HG02642 (cell line): ENCODE measurements at regions not wholly inside any gene's neighbourhood (a gene's known extent, or its start where the extent isn't known, plus 50 kb on each side); places are given as distances from the start of the nearest gene placed in this dataset.

Experiments used
- ATAC-seq: cut with Tn5 transposase; IDR thresholded peaks from one replicate; pipeline ENCODE4 v1.9.1; 2021; ENCODE audit warnings: mild to moderate bottlenecking; ENCODE audit not compliant: unreplicated experiment, poor library complexity

DNA sequence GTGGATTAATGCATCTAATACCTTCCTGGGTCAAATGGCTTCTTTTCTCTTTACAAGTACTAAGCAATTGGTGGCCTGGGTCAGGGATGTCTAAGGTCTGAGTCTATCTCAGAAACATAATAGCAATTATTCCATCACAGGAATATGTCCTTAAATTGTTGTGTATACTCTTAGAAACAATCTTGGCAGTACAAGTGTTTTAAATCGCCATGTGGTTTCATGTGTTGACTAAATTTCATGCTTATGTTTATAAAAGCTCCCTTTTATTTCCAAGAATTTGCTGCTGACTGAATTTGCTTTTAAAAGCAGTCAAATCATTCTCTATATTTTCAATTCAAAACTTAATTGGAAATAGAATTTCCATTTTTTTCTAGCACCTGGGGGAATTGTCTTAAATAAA lies 125.3 kb upstream of the PACRGL start:
- ATAC-seq = no peak

DNA sequence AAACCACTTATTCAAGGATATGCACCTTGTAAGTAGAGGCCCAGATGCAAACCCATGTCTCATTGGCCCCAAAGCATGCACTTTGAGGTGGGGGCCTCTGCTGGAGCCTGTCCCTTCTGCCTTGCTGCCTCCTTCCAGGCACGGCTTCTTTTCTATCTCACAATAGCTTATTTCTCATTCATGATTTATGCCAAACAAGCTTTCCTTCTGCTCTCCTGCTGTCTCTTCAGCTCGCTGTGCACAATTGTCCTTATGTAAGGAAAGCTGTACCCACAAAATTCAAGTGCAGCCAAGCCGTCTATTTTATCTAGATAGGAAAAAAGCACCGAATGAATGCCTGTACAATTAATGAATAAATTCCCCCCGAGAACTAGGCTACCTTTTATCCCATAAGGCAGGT lies 124.8 kb upstream of the PACRGL start:
- ATAC-seq = no peak

DNA sequence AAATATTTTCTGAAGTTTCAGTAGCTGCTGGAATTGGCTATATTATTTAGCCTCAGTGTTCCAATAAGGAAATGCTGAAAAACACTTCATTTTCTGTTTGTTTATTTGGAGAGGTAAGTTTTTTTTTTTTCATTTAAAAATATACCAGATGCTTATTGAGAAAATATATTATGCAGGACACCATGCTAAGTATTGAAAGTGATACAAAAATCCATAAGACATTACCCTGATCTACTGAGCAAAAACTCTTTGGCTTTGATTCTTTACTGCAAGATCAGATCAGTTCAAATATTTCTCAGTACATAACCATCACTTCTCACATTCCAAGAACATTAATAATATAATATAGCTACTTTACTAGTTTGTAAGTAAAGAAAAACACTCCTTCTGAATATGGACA lies 123.4 kb upstream of the PACRGL start:
- no peak for ATAC-seq

DNA sequence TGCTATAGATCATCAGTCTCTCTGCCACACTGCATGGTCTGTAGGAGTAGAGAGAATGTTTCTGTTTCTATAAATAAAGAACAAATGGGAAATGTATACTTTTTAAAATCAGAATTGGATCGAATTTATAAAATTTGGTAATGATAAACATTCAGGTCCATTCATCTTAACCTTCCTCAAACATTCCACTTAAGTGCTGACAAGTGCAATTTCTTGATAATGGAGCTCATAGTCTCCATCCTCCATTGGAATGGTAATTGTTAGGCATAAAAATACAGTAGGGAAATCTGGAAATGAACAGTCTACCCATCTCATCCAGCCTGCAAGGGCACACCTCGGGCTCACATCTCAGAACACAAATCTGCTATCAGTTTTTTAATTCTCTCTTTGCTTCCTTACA lies 122.6 kb upstream of the PACRGL start:
- ATAC-seq = no peak

DNA sequence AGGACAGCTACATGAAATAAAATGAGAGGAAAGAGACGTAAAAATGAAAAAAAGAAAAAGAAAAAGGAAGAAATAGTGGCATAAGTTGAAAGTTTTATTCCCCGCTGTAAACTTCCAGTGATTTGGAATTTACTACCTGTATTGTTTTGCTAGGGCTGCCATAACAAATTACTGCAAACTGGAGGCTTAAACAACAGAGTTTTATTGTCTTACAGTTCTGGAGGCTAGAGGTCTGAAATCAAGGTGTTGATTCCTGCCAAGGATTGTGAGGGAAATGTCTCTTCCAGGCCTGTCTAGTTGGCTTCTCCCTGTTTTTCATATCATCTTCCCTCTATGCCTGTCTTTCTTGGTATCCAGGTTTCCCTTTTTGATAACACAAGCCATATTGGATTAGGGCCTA lies 119.4 kb upstream of the PACRGL start:
- no peak for ATAC-seq

DNA sequence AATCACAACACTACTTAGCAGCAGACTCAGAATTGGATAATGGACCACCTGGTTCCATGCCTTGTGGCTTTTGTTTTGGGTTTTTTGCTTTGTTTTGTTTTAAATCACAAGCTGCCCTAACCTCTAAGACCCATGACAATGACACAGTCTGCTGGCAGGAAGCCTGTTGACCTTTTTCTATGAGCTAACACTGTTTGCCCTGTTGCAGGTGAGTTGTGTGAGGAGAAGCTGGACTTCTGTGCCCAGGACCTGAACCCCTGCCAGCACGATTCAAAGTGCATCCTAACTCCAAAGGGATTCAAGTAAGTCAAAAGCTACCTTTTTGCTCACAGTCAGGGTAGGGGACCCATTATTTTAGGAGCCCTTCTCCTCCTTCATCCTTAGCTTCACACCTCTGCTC lies 110.8 kb upstream of the PACRGL start:
- ATAC-seq = no peak

DNA sequence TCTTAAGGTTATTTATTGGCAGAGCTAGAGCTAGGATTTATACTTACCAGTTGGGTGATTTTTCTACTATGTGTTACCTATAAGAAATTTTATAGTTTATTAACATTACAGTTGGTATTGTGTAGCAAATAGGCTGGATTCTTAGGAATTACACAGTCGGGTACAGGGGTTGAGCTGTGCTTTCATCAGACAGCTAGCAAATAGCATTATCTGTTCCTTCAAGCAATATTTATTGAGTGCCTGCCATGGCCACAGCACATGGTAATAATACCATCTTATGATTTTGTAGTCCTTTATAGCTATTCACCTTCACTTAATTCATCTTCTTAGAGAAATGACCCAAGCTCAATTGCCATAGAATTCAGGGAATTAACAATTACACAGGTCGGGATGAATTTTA lies 109.4 kb upstream of the PACRGL start:
- no peak for ATAC-seq

DNA sequence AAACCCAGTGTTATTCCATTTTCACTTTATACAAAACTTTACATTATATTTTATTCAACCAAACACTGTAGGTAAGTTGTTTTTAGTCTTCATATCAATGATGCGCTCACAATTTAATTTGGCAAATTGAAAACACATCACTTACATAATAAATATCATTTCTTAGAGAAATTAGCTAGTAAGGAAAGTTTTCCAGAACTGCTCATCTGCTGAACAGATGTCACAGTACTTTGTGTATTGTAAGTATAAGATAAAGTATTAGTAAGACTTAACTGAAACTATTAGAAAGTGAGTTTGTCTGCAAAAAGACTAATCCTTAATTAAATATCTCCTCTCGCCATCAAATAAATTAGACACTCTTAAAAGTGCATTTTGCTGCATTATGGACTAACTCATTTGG lies 108.7 kb upstream of the PACRGL start:
- ATAC-seq = no peak

DNA sequence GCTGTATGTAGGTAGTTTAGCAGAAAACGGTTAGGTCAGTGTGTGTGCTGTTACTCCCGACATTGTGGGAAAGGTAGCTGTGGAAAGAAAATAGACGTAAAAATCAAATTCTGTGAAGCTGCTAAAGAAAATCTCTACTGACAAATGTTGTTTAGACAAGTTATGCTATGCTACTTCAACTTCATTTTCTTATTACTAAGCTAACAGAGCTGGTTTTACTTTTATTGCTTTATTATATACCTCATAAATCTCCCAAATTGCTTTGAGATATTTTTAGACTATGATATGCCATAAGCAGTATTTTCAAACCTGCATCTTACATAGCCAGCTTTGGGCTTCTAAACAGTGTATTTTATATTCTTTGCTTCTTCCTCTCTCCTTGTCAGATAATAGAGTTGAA lies 108.2 kb upstream of the PACRGL start:
- ATAC-seq = no peak

DNA sequence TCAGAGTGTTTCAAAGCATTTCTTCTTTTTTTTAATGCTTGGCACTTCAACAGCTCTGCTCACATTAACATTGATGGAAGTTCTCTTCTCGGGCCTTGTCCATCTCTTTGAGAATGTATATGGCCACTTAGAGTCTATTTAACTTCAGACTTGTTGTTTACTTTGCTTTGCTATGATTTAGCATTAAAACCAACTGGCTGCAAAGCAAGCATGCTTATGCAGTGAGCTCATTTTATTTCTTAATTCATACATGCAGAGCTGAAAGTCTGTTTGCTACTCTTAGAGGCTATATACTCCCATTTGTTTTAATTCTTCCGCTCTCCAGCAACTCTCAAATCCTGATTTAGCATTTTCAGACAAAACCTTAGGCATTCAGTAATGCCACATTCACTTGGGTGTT lies 107.6 kb upstream of the PACRGL start:
- no peak for ATAC-seq

DNA sequence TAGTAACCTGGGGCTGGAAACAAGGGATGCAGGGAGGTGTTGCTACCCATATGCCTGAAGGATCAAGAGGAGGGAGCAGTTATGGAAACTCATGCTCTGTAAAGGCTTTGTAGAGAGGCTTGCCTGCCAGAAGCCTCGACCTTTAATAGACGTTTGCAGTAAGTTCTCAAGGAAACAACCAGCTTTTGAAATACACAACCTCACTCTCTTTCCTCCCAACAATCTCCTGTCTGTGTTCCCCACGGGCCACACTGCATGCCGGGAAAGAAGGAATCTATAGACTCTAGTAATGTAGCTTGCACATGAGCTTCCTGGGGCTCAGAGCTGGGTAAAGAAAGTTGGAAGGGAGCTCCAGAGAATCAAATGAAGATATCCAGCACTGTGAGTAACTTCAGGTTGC lies 101.6 kb upstream of the PACRGL start:
- ATAC-seq = no peak

DNA sequence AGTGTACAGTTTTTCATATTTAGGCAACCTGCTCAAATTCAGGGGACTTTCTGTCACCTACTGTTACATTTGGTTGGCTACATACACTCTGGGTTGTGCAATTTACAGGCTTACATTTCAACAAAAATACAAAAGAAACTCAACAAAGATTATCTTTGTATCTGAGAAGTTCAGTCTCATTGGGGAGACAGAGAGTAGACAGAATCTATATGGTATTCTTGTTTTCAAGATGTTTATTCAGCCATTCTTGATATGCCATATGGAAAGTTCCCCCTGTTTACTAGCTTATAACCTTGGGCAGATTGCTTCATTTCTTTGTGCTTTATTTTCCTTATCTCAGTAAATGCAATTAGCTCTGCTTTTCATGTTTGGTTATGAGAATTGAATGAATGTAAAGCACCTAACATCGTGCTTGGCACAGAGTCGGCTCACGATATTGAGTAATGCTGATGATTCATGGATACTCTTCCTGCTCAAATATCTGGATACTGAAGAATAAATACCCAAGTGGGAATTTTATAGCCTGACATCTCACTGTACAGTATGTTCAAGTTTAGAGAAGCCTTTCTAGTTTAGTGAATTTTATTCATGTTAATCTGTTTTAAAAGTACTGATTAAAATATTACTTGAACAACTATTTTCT lies 96.5 kb upstream of the PACRGL start:
- no peak for ATAC-seq

DNA sequence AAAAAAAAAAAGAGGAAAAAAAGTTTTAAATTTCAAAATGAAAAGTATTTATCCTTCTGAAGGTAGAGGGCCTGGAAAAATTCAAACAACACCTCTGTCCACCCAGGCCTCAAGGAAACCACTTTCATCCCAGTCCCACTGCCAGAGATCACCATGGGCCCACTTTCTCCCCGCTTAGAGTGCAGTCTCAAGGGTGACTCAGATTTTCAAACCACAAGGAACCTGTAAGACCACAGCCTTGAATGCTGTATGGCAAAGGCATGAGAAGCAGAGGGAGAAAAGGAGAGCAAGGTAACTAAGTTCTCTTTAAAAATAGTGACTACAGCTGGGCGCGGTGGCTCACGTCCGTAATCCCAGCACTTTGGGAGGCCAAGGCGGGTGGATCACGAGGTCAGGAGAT lies 87.9 kb upstream of the PACRGL start:
- no peak for ATAC-seq

DNA sequence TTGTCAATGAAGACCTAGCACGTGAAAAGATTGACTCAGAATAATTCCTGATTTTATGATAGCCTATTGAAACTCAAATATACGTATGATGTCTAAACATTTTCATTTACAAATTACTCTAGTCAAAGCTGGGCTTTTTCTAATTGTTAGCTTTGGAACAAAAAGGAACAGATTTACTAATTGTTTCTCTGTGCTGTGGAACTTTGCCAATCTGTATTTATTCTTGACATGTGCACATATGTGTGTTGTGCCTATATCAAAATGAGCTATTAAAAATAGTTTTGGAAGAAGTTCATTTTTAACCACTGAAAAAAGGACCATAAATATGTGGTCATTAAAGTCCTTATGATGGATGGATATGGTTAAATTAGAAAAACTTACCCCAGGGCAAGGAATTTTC lies 85.4 kb upstream of the PACRGL start:
- no peak for ATAC-seq

DNA sequence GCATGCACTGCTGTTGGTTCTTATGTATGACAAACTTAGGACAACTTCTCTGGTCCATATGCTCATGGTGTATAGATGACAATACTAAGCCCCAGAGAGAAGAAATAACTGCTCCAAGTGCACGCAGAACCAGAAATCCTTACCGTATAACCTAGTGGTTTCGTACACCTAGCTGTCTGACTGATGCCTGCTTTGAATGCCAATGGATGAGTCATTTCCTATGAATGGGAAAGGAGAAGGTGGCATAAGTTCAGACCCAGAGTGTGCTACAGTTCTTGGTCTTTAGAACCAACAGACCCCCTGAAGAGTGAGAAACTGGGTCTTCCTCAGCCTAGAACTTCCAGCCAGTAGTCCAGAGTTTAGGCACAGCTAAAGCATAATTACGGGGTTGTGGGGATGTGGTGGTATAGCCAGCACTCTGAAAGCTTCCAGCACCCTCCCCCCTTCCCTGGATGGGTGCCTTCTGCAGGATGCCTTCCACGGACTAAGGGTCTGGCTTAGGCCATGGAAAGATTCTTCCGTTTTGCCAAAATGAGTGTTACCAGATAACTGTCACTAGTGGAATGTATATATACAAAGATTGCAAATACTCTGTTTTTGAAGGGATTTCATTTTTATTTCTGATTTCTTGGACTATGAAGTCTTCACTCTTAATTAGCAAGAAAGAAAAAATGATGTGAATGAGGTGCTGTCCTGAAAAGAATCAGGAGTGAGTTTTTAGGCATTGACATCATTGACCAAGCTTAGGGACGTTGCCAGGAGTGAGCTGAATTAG lies 84.6 kb upstream of the PACRGL start:
- no peak for ATAC-seq

DNA sequence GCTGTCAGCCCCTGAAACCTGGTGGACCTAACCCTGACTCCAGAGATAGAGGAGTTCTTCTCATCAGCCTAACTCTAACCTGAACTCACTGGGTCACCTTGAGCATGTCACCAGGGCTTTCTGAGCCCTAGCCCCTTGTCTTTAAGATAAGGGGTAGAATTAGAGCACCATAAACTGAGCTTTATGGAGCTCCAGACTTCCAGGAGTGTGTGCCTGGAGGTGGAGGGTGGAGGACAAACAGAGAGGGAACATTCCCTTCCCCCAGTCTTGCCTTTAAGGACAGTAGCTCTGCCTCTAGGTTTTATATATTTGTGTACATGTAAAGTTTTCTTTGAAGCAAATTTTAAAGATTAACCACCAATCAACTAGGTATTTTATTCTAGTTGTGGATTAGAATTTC lies 83.9 kb upstream of the PACRGL start:
- ATAC-seq = no peak

DNA sequence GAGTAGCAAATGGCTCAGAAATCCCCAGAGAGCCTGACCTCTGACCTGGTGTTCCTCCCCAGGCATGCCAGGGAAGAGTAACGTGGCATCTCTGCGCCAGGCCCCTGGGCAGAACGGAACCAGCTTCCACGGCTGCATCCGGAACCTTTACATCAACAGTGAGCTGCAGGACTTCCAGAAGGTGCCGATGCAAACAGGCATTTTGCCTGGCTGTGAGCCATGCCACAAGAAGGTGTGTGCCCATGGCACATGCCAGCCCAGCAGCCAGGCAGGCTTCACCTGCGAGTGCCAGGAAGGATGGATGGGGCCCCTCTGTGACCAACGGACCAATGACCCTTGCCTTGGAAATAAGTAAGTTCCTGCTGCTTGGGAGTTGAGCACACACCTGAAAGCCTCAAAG lies 83.4 kb upstream of the PACRGL start:
- ATAC-seq = no peak

DNA sequence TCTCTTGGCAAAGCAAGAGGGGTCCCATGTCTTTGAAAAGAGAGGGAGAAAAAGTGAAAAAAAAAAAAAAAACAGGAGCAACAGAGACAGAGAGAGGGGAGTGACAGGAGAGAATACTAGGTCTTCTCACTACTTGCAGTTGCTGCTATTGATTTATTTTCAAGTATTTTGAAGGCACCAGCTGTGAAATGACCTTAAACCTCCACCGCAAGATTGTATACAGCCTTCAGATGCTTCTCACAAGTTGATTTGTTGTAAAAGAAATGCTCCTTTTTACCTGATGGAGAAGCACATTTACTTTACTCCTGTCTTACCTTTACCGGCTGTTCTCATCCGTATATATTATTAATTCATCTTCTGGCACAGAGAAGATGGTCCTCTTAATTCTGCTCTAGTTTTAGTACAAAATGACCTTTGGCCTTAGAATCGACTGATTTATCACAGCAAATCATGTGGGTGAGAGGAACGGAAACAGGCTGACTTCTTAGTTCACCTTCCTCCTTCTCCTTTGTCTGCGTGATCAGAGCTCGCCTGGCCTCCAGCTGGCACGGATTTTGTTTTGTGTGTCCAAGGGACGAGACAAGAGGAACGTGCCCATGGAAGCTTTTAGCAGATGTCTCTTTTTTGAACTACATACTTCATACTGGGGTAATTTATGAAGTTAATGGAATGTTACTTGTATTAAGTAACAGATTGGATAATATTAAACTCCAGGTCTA lies 82.4 kb upstream of the PACRGL start:
- ATAC-seq = no peak

DNA sequence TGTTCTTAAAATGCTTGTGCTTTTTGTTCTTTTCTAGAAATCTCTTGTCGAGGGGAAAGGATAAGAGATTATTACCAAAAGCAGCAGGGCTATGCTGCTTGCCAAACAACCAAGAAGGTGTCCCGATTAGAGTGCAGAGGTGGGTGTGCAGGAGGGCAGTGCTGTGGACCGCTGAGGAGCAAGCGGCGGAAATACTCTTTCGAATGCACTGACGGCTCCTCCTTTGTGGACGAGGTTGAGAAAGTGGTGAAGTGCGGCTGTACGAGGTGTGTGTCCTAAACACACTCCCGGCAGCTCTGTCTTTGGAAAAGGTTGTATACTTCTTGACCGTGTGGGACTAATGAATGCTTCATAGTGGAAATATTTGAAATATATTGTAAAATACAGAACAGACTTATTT lies 81.5 kb upstream of the PACRGL start:
- ATAC-seq = no peak

DNA sequence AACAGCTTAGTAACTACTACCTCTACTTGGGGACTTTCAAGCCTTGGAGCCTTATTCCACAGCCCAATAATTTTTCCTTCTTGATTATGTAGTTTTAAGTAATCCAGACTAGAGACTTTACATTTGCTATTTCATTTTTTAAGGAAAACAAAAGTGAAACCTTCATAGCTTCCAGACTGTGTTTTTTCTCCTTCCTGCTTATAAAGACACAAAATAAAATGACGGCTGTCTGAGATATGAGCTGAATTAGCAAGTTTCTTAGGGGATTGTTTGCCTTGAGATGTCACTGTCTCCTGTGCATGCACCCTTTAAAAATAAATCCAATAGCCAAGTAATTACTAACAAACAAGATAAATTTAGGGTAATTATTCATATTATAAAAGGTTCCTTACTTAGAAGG lies 78.8 kb upstream of the PACRGL start:
- no peak for ATAC-seq

DNA sequence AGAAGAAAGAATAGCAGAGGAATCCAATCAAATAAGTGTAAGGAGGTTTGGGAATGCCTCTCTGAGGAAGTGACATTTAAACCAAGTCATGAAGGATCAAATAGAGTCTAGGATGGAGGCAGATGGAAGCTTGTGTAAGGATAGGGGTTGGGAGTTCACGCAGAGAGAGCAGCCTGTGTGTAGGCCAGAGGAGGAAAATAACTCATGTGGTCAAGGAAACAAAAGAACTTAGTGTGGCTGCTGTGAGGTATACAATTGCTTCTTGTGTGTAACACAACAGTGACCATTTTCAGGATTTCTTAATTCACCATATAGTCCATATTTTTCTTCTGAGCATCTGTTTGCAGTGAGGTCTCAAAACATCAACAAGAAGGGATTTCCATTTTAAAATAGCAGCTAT lies 77.6 kb upstream of the PACRGL start:
- no peak for ATAC-seq

DNA sequence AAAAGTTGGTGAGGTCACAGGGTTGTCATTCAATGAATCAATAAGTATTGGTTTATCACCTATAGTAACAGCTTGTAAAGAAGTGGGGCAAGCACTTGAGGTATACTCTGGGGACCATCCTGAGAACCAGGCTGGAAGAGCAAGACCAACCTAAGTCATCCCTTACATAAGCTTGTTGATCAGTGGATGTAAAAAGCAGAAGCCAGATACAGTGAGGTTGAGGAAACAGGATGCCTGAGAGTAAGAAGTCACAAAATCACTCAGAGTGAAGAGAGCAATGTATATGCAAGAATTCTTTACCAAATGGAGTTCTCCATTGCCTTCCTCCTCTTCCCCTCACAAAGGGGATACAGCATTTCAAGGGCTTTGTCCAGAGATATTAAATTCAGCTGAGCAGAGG lies 76.3 kb upstream of the PACRGL start:
- ATAC-seq = no peak
